Activated T-helper 1 cell treated with anti-CD3 and anti-CD28 coated beads, Interleukin-12 subunit alpha, Interleukin-12 subunit beta, Interleukin-2, Interleukin-4 antibody, amounts not matched to agents 30 ng/mL and 10 ng/mL and 1 ng/mL, durations not matched to agents 14 hours and 24 hours and 36 hours (primary cell): ENCODE measurements at regions not wholly inside any gene's neighbourhood (a gene's known extent, or its start where the extent isn't known, plus 50 kb on each side); places are given as distances from the start of the nearest gene placed in this dataset.
"Not testable (repeated sequence)": the region's sequence is repeated elsewhere in the genome, so short reads cannot be mapped to it uniquely, and the experiment has no call there.

Experiments
- DNase-seq: peaks from one replicate; pipeline ENCODE4 v3.0.0; 2021; ENCODE audit warnings: low spot score
- H3K27ac Mint-ChIP-seq: one replicate; pipeline ENCODE4 v1.8.0; 2021; ENCODE audit warnings: mild to moderate bottlenecking, mixed read lengths
- H3K27me3 Mint-ChIP-seq: one replicate; pipeline ENCODE4 v1.8.0; 2022; ENCODE audit warnings: mild to moderate bottlenecking, moderate library complexity, mixed read lengths; ENCODE audit not compliant: insufficient read depth
- H3K36me3 Mint-ChIP-seq: one replicate; pipeline ENCODE4 v1.8.0; 2021; ENCODE audit warnings: low read depth, mixed read lengths
- H3K4me1 Mint-ChIP-seq: one replicate; pipeline ENCODE4 v1.8.0; 2021; ENCODE audit warnings: low read depth, mixed read lengths
- H3K4me3 Mint-ChIP-seq: one replicate; pipeline ENCODE4 v1.8.0; 2021; ENCODE audit warnings: mild to moderate bottlenecking, moderate library complexity, mixed read lengths
- H3K9me3 Mint-ChIP-seq: one replicate; pipeline ENCODE4 v1.8.0; 2021; ENCODE audit warnings: mixed read lengths
- intact Hi-C: fragments of 100-400 bp; cut with micrococcal nuclease; formaldehyde crosslinking; loops from one replicate; pipeline ENCODE4 v1.15.1; 2024

DNA sequence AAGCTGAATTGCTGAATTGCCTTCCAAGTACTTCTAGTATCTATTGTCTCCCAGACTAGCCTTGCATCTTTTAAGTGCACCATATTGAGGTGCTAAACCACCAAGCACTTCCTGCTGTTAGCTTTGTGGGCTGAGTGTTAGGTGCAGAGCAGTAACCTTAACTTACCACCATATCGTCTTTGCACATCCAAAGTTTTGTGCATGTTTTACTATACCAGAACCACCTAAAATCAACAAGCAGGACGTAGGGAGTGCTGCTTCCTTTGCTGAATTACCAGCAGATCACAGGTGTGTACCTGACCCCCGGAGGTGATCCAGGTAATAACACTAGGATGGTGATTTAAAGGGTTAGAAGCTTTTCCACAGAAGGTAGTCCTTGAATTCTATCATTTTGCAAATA lies 359.9 kb upstream of the HNRNPA3 start:
- Mint-ChIP-seq H3K4me1 (peaks cover 56% of the 10 kb centered on the region), H3K4me3 (no peak overlapping the region), H3K36me3 (peaks cover 10% of the 10 kb centered on the region), H3K9me3 (no peaks in the 10 kb centered on the region), H3K27ac (peak overlapping the region; percentile 9), H3K27me3 (peaks cover 4% of the 10 kb centered on the region)
- intact Hi-C loops, result loop anchor here (1.0 to 2.0 kb wide), 2 partner anchors 26 to 79 kb away; no protein-coding TSS in a partner anchor
- peak; percentile 56 for DNase-seq

- intact Hi-C loops, result loop anchor here (2.0 kb wide), 1 partner anchor 23 kb away; no protein-coding TSS in a partner anchor
- H3K27ac Mint-ChIP-seq, result no peak overlapping the region
- H3K4me3 Mint-ChIP-seq, result no peak overlapping the region
- H3K27me3 Mint-ChIP-seq, result peaks cover 3% of the 10 kb centered on the region
- no peak for DNase-seq
- H3K4me1 Mint-ChIP-seq, result peaks cover 56% of the 10 kb centered on the region
- no peaks in the 10 kb centered on the region for H3K9me3 Mint-ChIP-seq
- H3K36me3 Mint-ChIP-seq, result peaks cover 10% of the 10 kb centered on the region
Measured at GRCh38 chr2:176854062-176854461, 358.5 kb upstream of the HNRNPA3 start.

GRCh38 chr2:176854878-176855277 lies 357.7 kb upstream of the HNRNPA3 start:
- intact Hi-C loops, result loop anchor here (2.0 kb wide), 1 partner anchor 22 kb away; no protein-coding TSS in a partner anchor
- DNase-seq, result no peak
- Mint-ChIP-seq H3K27ac (no peak overlapping the region), H3K4me1 (peaks cover 56% of the 10 kb centered on the region), H3K36me3 (peaks cover 10% of the 10 kb centered on the region), H3K27me3 (peaks cover 7% of the 10 kb centered on the region), H3K9me3 (no peaks in the 10 kb centered on the region), H3K4me3 (no peak overlapping the region)

GRCh38 chr2:176856683-176857082 lies 355.9 kb upstream of the HNRNPA3 start:
- Mint-ChIP-seq H3K9me3 (no peaks in the 10 kb centered on the region), H3K4me3 (no peak overlapping the region), H3K4me1 (peaks cover 56% of the 10 kb centered on the region), H3K27ac (no peak overlapping the region), H3K36me3 (peaks cover 10% of the 10 kb centered on the region), H3K27me3 (peaks cover 17% of the 10 kb centered on the region)
- intact Hi-C loops, result no loop called here
- no peak for DNase-seq

- Mint-ChIP-seq H3K27ac (no peak overlapping the region), H3K36me3 (no peaks in the 10 kb centered on the region), H3K4me1 (no peaks in the 10 kb centered on the region), H3K9me3 (peaks cover 5% of the 10 kb centered on the region), H3K4me3 (no peak overlapping the region), H3K27me3 (peaks cover 47% of the 10 kb centered on the region)
- DNase-seq, result no peak
- intact Hi-C loops, result no loop called here
Measured at GRCh38 chr2:176865336-176865735, 347.3 kb upstream of the HNRNPA3 start.

- H3K4me3 Mint-ChIP-seq, result no peak overlapping the region
- intact Hi-C loops, result no loop called here
- peaks cover 8% of the 10 kb centered on the region for H3K27me3 Mint-ChIP-seq
- peaks cover 16% of the 10 kb centered on the region for H3K4me1 Mint-ChIP-seq
- DNase-seq, result no peak
- peaks cover 35% of the 10 kb centered on the region for H3K9me3 Mint-ChIP-seq
- H3K36me3 Mint-ChIP-seq, result peaks cover 5% of the 10 kb centered on the region
- H3K27ac Mint-ChIP-seq, result no peak overlapping the region
Measured at GRCh38 chr2:176872406-176872805, 340.2 kb upstream of the HNRNPA3 start.

DNA sequence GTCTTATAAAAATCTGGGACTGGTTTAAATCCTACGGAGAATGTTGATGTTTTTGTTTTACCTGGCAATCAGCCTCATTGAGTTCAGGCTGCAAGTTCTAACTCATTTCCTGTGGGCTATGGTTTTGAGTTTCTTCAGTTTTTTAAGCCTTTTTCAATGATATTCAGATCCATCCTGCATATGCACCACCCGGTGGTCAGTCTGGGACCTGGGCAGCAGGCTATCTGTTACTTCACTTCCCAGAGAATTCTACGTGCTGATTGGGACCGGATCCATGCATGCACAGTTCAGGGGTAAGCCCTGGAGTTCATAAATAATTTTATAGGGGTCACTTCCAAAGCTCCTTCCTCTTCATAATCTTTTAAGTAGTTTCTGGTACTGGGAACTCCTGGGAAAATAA lies 339.2 kb upstream of the HNRNPA3 start:
- H3K36me3 Mint-ChIP-seq, result peaks cover 5% of the 10 kb centered on the region
- H3K4me1 Mint-ChIP-seq, result peaks cover 20% of the 10 kb centered on the region
- no peak overlapping the region for H3K4me3 Mint-ChIP-seq
- no peak for DNase-seq
- no peak overlapping the region for H3K27ac Mint-ChIP-seq
- H3K27me3 Mint-ChIP-seq, result peaks cover 4% of the 10 kb centered on the region
- intact Hi-C loops, result no loop called here
- peaks cover 31% of the 10 kb centered on the region for H3K9me3 Mint-ChIP-seq

DNA sequence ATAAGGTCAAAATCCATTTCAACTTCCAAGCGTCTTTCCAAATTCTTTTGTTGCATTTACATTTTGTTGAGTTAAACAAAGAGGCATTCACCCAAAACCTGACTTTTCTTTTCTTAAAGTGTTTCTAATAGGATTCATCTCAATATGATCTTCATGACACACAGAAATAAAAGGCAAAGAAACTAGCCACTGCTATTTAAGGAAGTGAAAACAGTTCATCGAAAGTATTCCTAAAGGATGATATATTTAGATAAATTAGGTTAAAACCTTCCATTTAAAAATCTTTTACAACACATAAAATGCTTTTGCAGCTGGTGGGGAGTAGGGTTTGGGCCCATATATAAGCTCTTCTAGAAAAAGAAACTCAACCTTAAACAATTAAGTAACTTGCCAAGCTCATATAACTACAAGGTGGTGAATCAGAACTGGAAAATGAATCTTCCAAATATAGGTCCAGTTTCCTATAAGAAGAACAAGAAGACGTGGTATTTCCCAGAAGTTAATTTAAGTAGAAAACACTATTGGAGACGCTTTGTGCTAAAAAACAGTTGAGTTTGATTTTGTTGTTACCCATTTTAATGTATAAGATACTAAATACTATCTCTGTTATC lies 336.0 kb upstream of the HNRNPA3 start:
- intact Hi-C loops, result loop anchor here (2.0 kb wide), 1 partner anchor 22 kb away; no protein-coding TSS in a partner anchor
- H3K9me3 Mint-ChIP-seq, result peaks cover 20% of the 10 kb centered on the region
- peaks cover 20% of the 10 kb centered on the region for H3K4me1 Mint-ChIP-seq
- H3K4me3 Mint-ChIP-seq, result no peak overlapping the region
- no peak overlapping the region for H3K27ac Mint-ChIP-seq
- peaks cover 7% of the 10 kb centered on the region for H3K27me3 Mint-ChIP-seq
- no peak for DNase-seq
- H3K36me3 Mint-ChIP-seq, result peaks cover 3% of the 10 kb centered on the region

DNA sequence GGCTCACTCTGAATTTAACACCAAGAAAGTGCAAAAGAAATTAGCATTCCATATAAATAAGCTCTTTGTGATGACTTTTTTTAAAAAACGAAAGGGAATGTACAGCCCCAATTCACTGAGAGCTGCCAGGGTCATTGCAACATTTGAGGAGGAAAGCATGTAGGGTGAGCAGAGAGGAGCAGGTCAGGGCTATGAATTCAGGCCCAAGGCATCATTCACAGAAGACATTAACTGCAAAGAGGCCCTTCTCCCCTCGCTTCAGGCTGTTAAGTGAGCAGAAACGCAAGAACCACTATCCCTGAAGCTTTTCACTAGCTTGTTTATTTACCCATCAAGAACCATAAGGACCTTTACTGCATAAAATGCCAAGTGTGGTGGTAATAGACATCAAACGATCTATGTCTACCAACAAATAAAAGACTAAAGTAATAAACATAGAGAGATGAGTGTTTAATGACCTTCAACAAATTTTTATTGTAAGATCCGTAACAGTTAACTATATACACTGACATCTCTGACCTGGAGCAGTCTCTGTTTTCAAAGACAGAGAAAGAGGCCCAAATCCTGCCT lies 333.1 kb upstream of the HNRNPA3 start:
- H3K27ac Mint-ChIP-seq, result no peak overlapping the region
- H3K4me3 Mint-ChIP-seq, result no peak overlapping the region
- intact Hi-C loops, result no loop called here
- no peaks in the 10 kb centered on the region for H3K36me3 Mint-ChIP-seq
- peaks cover 4% of the 10 kb centered on the region for H3K27me3 Mint-ChIP-seq
- no peak for DNase-seq
- peaks cover 6% of the 10 kb centered on the region for H3K9me3 Mint-ChIP-seq
- peaks cover 20% of the 10 kb centered on the region for H3K4me1 Mint-ChIP-seq

- DNase-seq, H3K27ac Mint-ChIP-seq, H3K4me1 Mint-ChIP-seq, H3K27me3 Mint-ChIP-seq, H3K4me3 Mint-ChIP-seq, H3K36me3 Mint-ChIP-seq, H3K9me3 Mint-ChIP-seq, intact Hi-C loops: not testable (repeated sequence)
Measured at GRCh38 chr2:176882045-176882444, 330.5 kb upstream of the HNRNPA3 start.

- peaks cover 3% of the 10 kb centered on the region for H3K27me3 Mint-ChIP-seq
- intact Hi-C loops, result no loop called here
- H3K27ac Mint-ChIP-seq, result no peak overlapping the region
- no peaks in the 10 kb centered on the region for H3K4me1 Mint-ChIP-seq
- no peaks in the 10 kb centered on the region for H3K9me3 Mint-ChIP-seq
- no peaks in the 10 kb centered on the region for H3K36me3 Mint-ChIP-seq
- no peak overlapping the region for H3K4me3 Mint-ChIP-seq
- DNase-seq, result no peak
Measured at GRCh38 chr2:176885001-176885643, 327.5 kb upstream of the HNRNPA3 start.

DNA sequence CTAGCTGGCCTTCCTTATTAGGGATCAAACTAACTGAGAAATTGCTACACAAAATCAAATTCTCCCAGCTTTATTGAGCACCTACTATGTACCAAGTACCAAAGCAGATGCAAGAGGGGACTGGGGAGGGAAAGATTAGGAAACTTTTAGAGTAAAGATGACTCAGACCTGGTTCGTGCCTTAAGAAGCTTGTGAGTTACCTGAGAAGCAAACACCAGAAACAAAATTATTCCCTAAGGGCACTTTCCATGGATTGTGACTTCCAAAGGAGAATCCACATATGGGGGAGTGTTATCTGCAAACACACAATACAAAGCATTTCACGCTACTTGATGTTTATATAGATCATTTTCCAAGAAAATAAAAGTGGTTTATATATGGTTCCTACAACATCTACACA lies 326.9 kb upstream of the HNRNPA3 start:
- Mint-ChIP-seq H3K27ac (no peak overlapping the region), H3K36me3 (no peaks in the 10 kb centered on the region), H3K27me3 (peaks cover 2% of the 10 kb centered on the region), H3K4me1 (no peaks in the 10 kb centered on the region), H3K9me3 (no peaks in the 10 kb centered on the region), H3K4me3 (no peak overlapping the region)
- intact Hi-C loops, result no loop called here
- DNase-seq, result no peak

DNA sequence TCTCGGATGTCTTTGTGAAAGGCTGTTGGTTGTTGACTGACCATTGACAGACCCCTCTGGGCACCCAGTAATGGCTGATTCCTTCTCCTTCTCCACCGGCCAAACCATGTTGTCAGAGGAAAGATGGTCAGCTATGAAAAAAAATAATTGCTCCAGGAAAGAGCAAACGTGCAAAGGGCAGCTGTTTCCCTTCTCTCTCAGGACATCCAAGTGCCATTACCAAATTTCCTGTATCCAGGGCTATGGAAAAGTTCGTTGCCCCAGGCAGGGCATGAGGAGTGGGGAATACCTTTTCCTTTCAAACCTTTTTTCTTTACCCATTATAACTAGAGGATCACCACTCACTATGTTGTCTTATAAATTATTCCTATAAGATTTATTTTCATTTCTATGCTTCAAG lies 321.5 kb upstream of the HNRNPA3 start:
- H3K9me3 Mint-ChIP-seq, result no peaks in the 10 kb centered on the region
- H3K4me1 Mint-ChIP-seq, result no peaks in the 10 kb centered on the region
- H3K27ac Mint-ChIP-seq, result no peak overlapping the region
- intact Hi-C loops, result no loop called here
- H3K36me3 Mint-ChIP-seq, result peaks cover 2% of the 10 kb centered on the region
- no peak overlapping the region for H3K4me3 Mint-ChIP-seq
- H3K27me3 Mint-ChIP-seq, result peaks cover 2% of the 10 kb centered on the region
- DNase-seq, result no peak
